SH-SY5Y (cell line): ENCODE measurements at regions not wholly inside any gene's neighbourhood (a gene's known extent, or its start where the extent isn't known, plus 50 kb on each side); places are given as distances from the start of the nearest gene placed in this dataset.

ENCODE experiments used
- GATA2 ChIP-seq: IDR thresholded peaks from 2 replicates; pipeline ENCODE4 v1.6.1; 2011; ENCODE audit warnings: mild to moderate bottlenecking, low read depth, low read length
- GATA3 ChIP-seq: IDR thresholded peaks from 2 replicates; pipeline ENCODE4 v1.6.1; 2011; ENCODE audit warnings: low read depth, mild to moderate bottlenecking, low read length, moderate library complexity

- TF ChIP-seq GATA2, result no peak
- TF ChIP-seq GATA3, result no peak
Measured at GRCh38 chr3:170718848-170719247, 133.0 kb upstream of the SLC7A14 start.

DNA sequence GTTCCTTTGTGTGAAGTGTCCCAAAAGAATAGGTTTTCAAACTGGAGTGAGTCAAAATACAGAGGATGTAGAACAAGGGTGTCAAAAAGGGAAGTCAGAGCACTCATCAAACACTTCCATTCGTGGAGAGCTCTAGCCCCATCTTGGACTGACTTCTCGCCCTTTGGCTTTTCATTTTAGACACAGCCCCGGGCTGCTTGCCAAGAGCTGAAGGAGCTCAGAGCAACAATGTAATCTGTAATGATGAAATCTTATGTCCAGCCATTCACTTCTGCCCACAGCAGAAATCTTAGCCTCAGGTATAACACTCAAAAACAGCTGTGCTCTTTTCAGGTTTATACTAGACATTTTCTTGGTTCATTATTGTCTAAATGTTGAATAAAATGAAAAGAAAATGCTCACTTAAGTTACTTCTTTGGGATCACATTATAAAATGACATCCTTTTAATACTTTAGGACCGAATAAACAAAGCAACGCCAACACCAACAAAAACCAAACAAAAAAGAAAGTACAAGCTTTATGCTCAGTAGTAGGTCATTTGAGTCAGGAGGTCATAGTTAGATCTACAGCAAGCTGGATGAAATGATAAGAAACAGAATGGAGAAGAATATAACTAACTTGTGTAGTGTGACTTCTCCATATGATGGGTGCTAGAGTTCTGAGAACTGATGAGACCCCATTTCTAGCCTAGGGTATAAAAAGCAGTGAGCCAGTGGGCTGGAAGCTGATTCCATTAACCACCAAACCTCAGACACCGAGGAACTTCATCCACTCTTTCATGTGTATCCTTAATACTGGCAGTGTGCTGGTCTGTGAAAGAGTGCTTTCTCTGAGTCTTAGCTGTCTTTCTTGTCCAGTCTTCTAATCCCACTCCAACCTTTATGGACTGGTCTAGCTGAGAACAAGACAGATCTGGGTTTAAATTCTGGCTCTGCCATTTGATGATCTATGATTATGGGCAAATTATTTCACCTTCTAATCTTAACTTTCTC is 131.8 kb upstream of the SLC7A14 start:
- TF ChIP-seq GATA2 (no peak), GATA3 (no peak)

DNA sequence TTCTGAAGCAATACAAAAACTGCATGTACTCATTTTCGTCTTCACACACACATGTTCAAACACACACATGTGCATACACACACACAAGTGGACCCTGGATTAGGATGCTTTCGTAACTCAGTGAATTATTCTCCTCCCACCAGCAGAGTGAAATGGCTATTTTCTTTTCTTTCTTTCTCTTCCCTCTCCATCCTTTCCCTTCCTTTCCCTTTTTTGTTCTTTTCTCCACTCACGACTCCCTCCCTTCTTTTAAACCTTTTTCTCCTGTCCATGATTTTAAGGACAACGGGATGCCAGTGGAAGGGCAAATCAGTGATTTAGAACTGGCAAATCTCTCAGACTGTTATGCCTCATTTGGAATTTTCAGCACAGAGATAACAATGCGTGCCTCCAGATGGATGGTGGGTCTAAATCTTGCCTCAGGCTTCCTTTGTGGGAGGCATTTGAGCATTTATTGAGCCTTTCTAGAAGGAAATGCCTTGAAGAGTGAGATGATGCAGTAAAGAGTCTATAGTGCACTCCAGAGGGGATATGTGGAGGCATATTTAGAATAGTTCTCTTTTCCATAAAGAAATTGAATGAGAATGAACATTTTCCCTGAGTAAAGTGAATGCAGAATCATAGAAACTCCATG is 130.4 kb upstream of the SLC7A14 start:
- TF ChIP-seq GATA3 (no peak), GATA2 (no peak)

GRCh38 chr3:170714562-170715535 is 129.0 kb upstream of the SLC7A14 start:
- TF ChIP-seq GATA2, result no peak
- TF ChIP-seq GATA3, result no peak

- TF ChIP-seq GATA3 (no peak), GATA2 (no peak)
Measured at GRCh38 chr3:170714122-170714521, 128.2 kb upstream of the SLC7A14 start.

DNA sequence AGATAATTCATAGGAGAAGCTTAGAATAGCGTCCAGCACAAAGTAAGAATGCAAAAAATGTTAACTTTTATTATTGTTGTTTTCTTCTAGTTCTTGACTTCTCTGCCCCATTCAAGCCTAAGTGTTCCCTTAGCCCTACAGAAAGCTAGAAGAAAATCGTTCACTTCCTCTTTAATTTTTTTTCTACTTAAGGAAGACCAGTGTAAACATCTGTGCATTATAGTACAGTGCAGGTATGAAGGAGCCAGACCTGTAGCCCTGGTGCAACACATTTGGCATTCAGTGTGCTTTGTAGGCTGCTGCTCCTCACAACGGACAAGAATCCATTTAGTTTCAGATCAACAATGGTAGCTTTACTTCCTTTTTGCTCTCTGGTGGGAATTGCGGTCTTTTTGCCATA is 127.8 kb upstream of the SLC7A14 start:
- TF ChIP-seq GATA3 (no peak), GATA2 (no peak)

- TF ChIP-seq GATA3, result no peak
Measured at GRCh38 chr3:170712798-170713197, 126.9 kb upstream of the SLC7A14 start.

DNA sequence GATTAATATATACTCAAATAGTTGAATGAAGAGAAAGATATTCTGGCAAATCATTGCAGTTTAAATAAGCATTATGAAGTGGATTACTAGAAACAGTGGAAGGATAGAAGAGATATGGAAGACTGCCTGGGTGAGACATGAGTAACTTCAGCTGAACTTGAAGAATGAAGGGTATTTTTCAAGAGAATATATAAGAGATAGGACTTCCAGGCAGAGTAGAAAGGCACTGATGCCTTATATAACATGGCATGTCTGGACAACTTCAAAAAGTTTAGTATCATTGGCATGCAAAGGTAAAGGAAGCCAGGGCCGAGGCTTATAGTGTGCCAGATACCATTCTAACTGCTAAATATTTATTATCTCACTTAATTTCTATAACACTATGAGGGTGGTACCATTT is 126.5 kb upstream of the SLC7A14 start:
- no peak for TF ChIP-seq GATA3
- no peak for TF ChIP-seq GATA2

DNA sequence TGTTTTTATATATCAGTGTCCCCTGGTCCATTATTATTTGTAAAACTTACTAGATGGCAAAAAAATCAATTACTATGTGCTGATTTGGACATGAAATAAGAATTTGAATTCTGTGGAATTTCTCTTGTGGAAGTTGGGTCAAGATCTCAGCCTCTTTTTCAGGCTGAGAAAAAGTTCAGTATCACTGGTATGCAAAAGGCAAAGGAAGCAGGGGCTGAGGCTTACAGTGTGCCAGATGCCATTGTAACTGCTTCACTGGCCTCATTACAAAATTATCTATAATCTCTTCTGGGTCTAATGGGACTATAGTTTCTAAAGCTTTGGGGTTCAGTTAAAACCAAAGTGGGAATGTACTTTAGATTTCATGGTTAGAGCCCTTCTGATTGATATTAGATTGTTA is 125.9 kb upstream of the SLC7A14 start:
- TF ChIP-seq GATA3 (no peak), GATA2 (no peak)

DNA sequence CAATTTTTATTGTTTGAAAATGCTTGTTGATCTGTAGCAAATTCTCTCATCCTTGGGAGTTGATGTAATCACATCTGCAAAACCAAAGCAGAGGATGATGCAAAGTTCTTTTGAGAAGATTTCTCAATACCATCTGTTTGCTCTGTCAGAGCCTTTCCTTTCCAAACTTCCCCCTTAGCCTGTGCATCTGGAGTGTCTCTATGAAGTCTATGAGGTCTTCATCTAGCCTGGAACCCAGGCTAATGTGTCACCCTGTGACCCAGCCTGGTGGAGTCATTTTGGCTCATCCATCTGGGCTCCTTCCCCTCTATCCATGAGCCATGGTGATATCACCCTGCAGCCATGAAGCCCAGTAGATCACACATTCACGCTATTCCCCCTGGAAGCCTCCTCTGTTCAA is 123.2 kb upstream of the SLC7A14 start:
- TF ChIP-seq GATA2 (no peak), GATA3 (no peak)

- TF ChIP-seq GATA3 (no peak), GATA2 (no peak)
Measured at GRCh38 chr3:170707899-170708298, 122.0 kb upstream of the SLC7A14 start.

DNA sequence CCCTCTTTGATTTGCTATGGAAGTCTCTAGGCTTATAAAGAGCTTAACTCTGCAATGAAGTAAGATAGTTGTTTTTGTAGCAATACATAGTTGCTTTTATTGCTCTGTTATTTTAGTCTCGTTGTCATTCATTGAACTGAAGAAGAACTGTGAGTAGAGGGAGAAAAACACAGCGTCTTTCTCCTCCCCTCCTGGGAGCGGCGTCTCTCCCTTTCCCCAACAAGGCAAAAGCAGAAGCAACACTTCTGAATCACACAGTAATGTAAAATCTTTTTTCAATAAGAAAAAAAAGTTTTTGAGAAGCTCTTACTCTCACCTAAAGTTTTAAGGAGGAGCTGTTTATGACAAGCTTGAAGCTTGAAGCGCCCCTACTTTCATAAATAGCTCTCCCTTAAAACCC is 119.3 kb upstream of the SLC7A14 start:
- no peak for TF ChIP-seq GATA2
- TF ChIP-seq GATA3, result no peak

- TF ChIP-seq GATA3 (no peak), GATA2 (no peak)
Measured at GRCh38 chr3:170703121-170703588, 117.3 kb upstream of the SLC7A14 start.
